ENCODE measurements at regions not wholly inside any gene's neighbourhood (a gene's known extent, or its start where the extent isn't known, plus 50 kb on each side); places are given as distances from the start of the nearest gene placed in this dataset.

DNA sequence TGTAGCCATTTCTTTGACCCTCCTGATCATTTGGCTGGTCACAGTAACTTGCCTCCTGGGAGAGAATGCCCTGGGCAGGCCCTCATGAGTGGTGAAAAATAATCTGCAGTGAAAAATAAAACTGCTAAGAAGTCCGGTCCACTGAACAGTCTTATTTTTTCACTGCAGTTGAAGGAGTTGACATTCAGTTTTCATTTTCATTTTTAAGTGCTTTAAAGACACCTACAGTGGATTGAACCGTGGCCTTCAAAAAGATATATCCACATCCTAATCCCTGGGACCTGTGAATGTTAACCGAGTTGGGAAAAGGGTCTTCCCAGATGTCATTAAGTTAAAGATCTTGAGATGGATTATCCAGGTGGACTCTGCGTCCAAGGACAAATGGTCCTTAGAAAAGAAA is 153.6 kb upstream of the GRK3 start:
- no peak for TF ChIP-seq POLR2A (IDR thresholded peaks at IDR 0.05)
- TF ChIP-seq CTCF (IDR thresholded peaks at IDR 0.05): no peak
